Esophagus squamous epithelium (tissue), 5 donors: ENCODE measurements at regions not wholly inside any gene's neighbourhood (a gene's known extent, or its start where the extent isn't known, plus 50 kb on each side); places are given as distances from the start of the nearest gene placed in this dataset.

Experiments used
- DNase-seq: peaks from one replicate; lab custom pipeline; 2025; lab: John Stamatoyannopoulos, UW
- H3K27ac ChIP-seq, 4 donors: fragments of 200-600 bp; sonication (generic); one replicate each; pipeline ENCODE4 v1.5.1; 2016 to 2019; ENCODE audit warnings: mild to moderate bottlenecking in 1 of 4
- H3K27me3 ChIP-seq, 4 donors: fragments of 200-600 bp; sonication (generic); 1 replicate in 3 of 4; 2 replicates in 1 of 4; pipeline versions ENCODE4 v1.5.1 to v1.6.0; 2017 to 2021; ENCODE audit warnings: antibody characterized with exemption in 1 of 4
- H3K36me3 ChIP-seq, 3 donors: fragments of 200-600 bp; sonication (generic); one replicate each; pipeline ENCODE4 v1.5.1; 2016 to 2019
- H3K4me1 ChIP-seq, 3 donors: fragments of 200-600 bp; sonication (generic); one replicate each; pipeline ENCODE4 v1.5.1; 2017 to 2019
- H3K4me3 ChIP-seq, 4 donors: fragments of 200-600 bp; sonication (generic); 1 replicate in 3 of 4; 2 replicates in 1 of 4; pipeline ENCODE4 v1.5.1; 2016 to 2019; ENCODE audit warnings: mild to moderate bottlenecking in 2 of 4, moderate library complexity in 1 of 4
- H3K9me3 ChIP-seq, 3 donors: fragments of 200-600 bp; sonication (generic); one replicate each; pipeline ENCODE4 v1.5.1; 2016 to 2019
- CTCF ChIP-seq, 6 experiments: fragments of 450-650 bp in 4 of 6; fragments of 200-600 bp in 2 of 6; sonication (generic) in 2 of 6; IDR thresholded peaks; one replicate each; pipeline ENCODE4 v1.5.1; 2016 to 2019; ENCODE audit warnings: antibody characterized with exemption in 6 of 6, mild to moderate bottlenecking in 4 of 6, moderate library complexity in 4 of 6
- POLR2A ChIP-seq, 4 donors: fragments of 450-650 bp; IDR thresholded peaks; one replicate each; pipeline ENCODE4 v1.6.1; 2017; ENCODE audit warnings: antibody characterized with exemption in 4 of 4, mild to moderate bottlenecking in 4 of 4, moderate library complexity in 3 of 4
- WGBS, 2 donors: methylation state at CpG; one replicate each; pipeline ENCODE4 v1.1.5; 2018; 5-methylcytosine and 5-hydroxymethylcytosine counted together
- intact Hi-C: fragments of 100-400 bp; cut with DNase I; formaldehyde crosslinking; loops from one replicate; pipeline ENCODE4 v1.15.0; 2022
- donor health status: DM: yes; HTN: yes; CAD: no.

- Histone ChIP-seq H3K9me3 (no peaks in the 10 kb centered on the region), H3K27ac (no peak overlapping the region), H3K4me1 (no peaks in the 10 kb centered on the region), H3K4me3 (no peak overlapping the region), H3K27me3 (no peaks in the 10 kb centered on the region), H3K36me3 (no peaks in the 10 kb centered on the region)
- intact Hi-C loops, result no loop called here
- TF ChIP-seq CTCF (IDR thresholded peaks at IDR 0.05) (no peak), POLR2A (IDR thresholded peaks at IDR 0.05) (no peak)
- no peak for DNase-seq
- WGBS, 2 donors, result 50 to 54% methylated on average over 4 of the region's 4 CpGs
Measured at GRCh38 chr18:67001052-67001451, 397.2 kb upstream of the CDH19 start.

- Histone ChIP-seq H3K9me3 (no peaks in the 10 kb centered on the region), H3K27ac (no peak overlapping the region), H3K4me1 (no peaks in the 10 kb centered on the region), H3K27me3 (no peaks in the 10 kb centered on the region), H3K36me3 (no peaks in the 10 kb centered on the region), H3K4me3 (no peak overlapping the region)
- no peak for DNase-seq
- intact Hi-C loops, result no loop called here
- no peak for TF ChIP-seq POLR2A (IDR thresholded peaks at IDR 0.05)
- TF ChIP-seq CTCF (IDR thresholded peaks at IDR 0.05), result no peak
Measured at GRCh38 chr18:66999003-66999402, 395.1 kb upstream of the CDH19 start.

GRCh38 chr18:66995270-66995669, 391.4 kb upstream of the CDH19 start:
- Histone ChIP-seq H3K4me3 (no peak overlapping the region), H3K27me3 (no peaks in the 10 kb centered on the region), H3K27ac (no peak overlapping the region), H3K9me3 (no peaks in the 10 kb centered on the region), H3K4me1 (no peaks in the 10 kb centered on the region), H3K36me3 (no peaks in the 10 kb centered on the region)
- no peak for TF ChIP-seq POLR2A (IDR thresholded peaks at IDR 0.05)
- no peak for TF ChIP-seq CTCF (IDR thresholded peaks at IDR 0.05)
- no peak for DNase-seq
- intact Hi-C loops, result no loop called here
- WGBS, 2 donors, result 79 to 84% methylated on average over 2 of the region's 2 CpGs

- TF ChIP-seq POLR2A (IDR thresholded peaks at IDR 0.05), result no peak
- TF ChIP-seq CTCF (IDR thresholded peaks at IDR 0.05), result no peak
- no peak for DNase-seq
- no peaks in the 10 kb centered on the region for H3K4me1 ChIP-seq
- intact Hi-C loops, result no loop called here
- no peaks in the 10 kb centered on the region for H3K27me3 ChIP-seq
- H3K9me3 ChIP-seq, result no peaks in the 10 kb centered on the region
- H3K27ac ChIP-seq, result no peak overlapping the region
- no peak overlapping the region for H3K4me3 ChIP-seq
- no peaks in the 10 kb centered on the region for H3K36me3 ChIP-seq
- 78 to 82% methylated on average over 2 of the region's 2 CpGs for WGBS, 2 donors
Measured at GRCh38 chr18:66994790-66995189, 390.9 kb upstream of the CDH19 start.

- TF ChIP-seq POLR2A (IDR thresholded peaks at IDR 0.05) (no peak), CTCF (IDR thresholded peaks at IDR 0.05) (no peak)
- Histone ChIP-seq H3K36me3 (no peaks in the 10 kb centered on the region), H3K9me3 (no peaks in the 10 kb centered on the region), H3K4me1 (no peaks in the 10 kb centered on the region), H3K27me3 (no peaks in the 10 kb centered on the region), H3K4me3 (no peak overlapping the region), H3K27ac (no peak overlapping the region)
- intact Hi-C loops, result no loop called here
- no peak for DNase-seq
Measured at GRCh38 chr18:66993492-66993891, 389.6 kb upstream of the CDH19 start.
